ENCODE measurements at regions not wholly inside any gene's neighbourhood (a gene's known extent, or its start where the extent isn't known, plus 50 kb on each side); places are given as distances from the start of the nearest gene placed in this dataset.

DNA sequence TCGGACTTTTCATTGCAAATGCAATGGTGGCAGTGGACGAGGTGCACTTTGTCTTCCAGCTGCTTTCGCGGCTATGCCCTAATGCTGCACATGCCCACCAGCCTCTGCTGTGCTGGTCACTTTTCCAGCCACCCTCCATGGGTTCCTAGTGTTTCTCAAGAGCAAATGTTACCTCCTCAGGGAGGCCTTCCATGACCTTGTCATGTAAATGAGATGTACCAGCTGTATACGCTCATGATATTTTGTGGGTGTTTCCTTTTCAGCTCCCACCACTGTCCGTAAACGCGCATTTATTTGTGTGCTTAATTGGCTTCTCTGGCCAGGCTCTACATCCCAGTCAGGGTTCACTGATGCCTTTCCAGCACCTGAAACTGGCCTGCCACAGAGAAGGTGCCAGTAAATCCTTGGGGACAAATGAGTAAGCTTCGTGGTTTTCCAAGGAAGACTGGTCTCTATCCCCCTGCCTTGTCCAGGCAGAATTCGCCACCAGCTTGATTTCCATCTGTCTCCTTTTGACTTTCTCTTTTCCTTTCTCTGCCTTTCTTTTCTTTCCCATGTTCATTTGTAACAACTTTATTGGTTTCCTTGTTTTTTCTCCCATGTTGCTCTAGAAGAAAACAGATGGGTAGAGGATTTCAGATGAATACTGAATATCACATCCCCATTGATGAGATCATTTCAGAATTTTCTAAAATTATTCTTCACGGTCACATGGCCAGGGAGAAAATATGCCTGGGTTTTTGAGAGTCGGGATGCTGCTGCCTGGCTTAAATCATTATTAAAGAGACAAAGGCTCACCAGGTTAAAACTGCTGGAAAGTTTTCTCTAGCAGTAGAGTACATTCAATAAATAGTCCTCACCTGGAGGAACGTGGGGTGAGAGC lies 82.5 kb downstream of the CHST2 start:
- Mint-ChIP-seq H3K4me1 (ENCODE audit: low read depth) (peaks cover 2% of the 10 kb centered on the region), H3K27me3 (no peaks in the 10 kb centered on the region), H3K36me3 (ENCODE audit: low read depth) (no peaks in the 10 kb centered on the region), H3K27ac (no peak overlapping the region), H3K9me3 (peaks cover 11% of the 10 kb centered on the region), H3K4me3 (no peak overlapping the region)
- TF ChIP-seq, protein P1, sequence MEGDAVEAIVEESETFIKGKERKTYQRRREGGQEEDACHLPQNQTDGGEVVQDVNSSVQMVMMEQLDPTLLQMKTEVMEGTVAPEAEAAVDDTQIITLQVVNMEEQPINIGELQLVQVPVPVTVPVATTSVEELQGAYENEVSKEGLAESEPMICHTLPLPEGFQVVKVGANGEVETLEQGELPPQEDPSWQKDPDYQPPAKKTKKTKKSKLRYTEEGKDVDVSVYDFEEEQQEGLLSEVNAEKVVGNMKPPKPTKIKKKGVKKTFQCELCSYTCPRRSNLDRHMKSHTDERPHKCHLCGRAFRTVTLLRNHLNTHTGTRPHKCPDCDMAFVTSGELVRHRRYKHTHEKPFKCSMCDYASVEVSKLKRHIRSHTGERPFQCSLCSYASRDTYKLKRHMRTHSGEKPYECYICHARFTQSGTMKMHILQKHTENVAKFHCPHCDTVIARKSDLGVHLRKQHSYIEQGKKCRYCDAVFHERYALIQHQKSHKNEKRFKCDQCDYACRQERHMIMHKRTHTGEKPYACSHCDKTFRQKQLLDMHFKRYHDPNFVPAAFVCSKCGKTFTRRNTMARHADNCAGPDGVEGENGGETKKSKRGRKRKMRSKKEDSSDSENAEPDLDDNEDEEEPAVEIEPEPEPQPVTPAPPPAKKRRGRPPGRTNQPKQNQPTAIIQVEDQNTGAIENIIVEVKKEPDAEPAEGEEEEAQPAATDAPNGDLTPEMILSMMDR (IDR thresholded peaks at IDR 0.05): no peak
- intact Hi-C loops (cut with micrococcal nuclease): no loop called here
- ChIA-PET POLR2A (interaction anchor here (0.6 kb wide), 1 partner anchor 153 kb away, joined by 3 read pairs; no protein-coding TSS in a partner anchor), CTCF (interaction anchor here (1.1 to 1.2 kb wide), 2 partner anchors 284 to 442 kb away, joined by 3 to 4 read pairs; no protein-coding TSS in a partner anchor)
- no peak for ATAC-seq
- no peak for DNase-seq

DNA sequence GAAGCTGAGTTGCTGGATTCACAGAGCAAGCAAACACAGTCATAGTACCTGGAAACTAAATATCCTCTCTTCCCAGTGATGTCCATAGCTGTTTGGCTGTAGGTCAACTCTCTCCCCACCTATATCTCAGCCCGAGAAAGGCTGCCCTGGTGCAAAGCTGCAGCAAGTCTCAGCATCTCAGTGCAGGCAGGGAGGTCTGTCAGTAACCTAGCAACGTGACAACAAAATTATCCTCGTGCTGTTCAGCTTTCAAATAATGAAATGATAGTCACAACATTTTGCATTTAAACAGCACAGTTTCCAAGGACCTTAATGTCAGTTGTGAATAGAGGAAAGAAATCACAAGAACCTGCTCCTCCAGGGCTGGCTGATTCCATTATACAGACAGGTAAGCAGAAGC lies 83.6 kb downstream of the CHST2 start:
- no peak for ATAC-seq
- POLR2A ChIA-PET: no interaction called here

DNA sequence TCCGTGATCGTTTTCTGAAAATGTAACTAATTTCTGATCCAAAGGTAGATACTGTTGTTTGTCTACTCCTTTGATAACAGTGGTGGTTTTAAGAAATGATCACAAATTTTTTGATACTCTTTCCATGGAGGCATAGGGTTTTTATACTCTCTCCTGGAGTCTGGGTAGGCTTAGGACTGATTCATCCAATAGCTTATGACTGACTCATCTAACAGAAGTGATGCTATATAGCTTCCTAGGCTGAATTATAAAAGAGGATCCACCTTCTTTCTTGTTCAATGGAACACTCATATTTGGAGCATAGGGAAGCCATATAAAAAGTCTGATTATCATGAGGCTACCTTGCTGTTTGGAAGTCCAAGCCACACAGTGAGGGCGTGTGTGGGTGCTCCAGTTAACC lies 84.3 kb downstream of the CHST2 start:
- H3K27me3 Mint-ChIP-seq: no peaks in the 10 kb centered on the region
- no peak overlapping the region for H3K4me3 Mint-ChIP-seq
- no peak for ATAC-seq
- no peaks in the 10 kb centered on the region for H3K36me3 Mint-ChIP-seq (ENCODE audit: low read depth)
- POLR2A ChIA-PET: no interaction called here
- H3K9me3 Mint-ChIP-seq: peaks cover 6% of the 10 kb centered on the region
- no peak overlapping the region for H3K27ac Mint-ChIP-seq
- no peak for DNase-seq
- intact Hi-C loops (cut with micrococcal nuclease): no loop called here
- TF ChIP-seq, protein P1 (IDR thresholded peaks at IDR 0.05): no peak
- CTCF ChIA-PET: interaction anchor here (1.3 kb wide), 1 partner anchor 83 kb away, joined by 4 read pairs; no protein-coding TSS in a partner anchor
- peaks cover 10% of the 10 kb centered on the region for H3K4me1 Mint-ChIP-seq (ENCODE audit: low read depth)

More for the DNA sequence above, 83.6 kb downstream of the CHST2 start:
- CTCF ChIA-PET: no interaction called here
- Mint-ChIP-seq H3K27ac (no peak overlapping the region), H3K27me3 (no peaks in the 10 kb centered on the region), H3K4me3 (no peak overlapping the region), H3K36me3 (ENCODE audit: low read depth) (no peaks in the 10 kb centered on the region), H3K4me1 (ENCODE audit: low read depth) (peaks cover 10% of the 10 kb centered on the region), H3K9me3 (peaks cover 6% of the 10 kb centered on the region)
- intact Hi-C loops (cut with micrococcal nuclease): no loop called here
- no peak for DNase-seq
- TF ChIP-seq, protein P1 (IDR thresholded peaks at IDR 0.05): no peak

DNA sequence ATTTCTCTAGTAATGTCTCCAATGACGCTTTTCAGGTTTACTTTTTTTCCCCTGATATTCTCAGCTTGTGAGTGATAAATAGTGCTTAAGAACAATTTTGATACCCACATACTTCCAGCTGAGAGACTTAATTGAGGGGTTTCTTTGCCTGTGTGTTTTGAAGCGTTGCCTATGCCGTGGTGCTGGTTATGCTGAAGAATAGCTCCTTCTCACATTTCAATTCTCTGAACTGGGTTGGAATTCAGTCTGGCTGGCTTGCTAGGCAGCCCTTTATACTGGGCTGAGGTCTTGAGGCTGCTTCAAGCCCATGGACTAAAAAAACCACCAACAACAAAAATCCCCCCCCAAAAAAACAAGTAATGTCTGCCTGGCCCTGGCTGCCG lies 87.4 kb downstream of the CHST2 start:
- no peak for ATAC-seq
- POLR2A ChIA-PET: no interaction called here
- Mint-ChIP-seq H3K4me3 (no peak overlapping the region), H3K27ac (no peak overlapping the region), H3K4me1 (ENCODE audit: low read depth) (peaks cover 14% of the 10 kb centered on the region), H3K27me3 (no peaks in the 10 kb centered on the region), H3K36me3 (ENCODE audit: low read depth) (no peaks in the 10 kb centered on the region), H3K9me3 (peaks cover 6% of the 10 kb centered on the region)
- intact Hi-C loops (cut with micrococcal nuclease): no loop called here
- TF ChIP-seq, protein P1 (IDR thresholded peaks at IDR 0.05): no peak
- no peak for DNase-seq
- CTCF ChIA-PET: interaction anchor here (0.6 to 1.4 kb wide), 2 partner anchors 15 to 86 kb away, joined by 3 read pairs; no protein-coding TSS in a partner anchor

DNA sequence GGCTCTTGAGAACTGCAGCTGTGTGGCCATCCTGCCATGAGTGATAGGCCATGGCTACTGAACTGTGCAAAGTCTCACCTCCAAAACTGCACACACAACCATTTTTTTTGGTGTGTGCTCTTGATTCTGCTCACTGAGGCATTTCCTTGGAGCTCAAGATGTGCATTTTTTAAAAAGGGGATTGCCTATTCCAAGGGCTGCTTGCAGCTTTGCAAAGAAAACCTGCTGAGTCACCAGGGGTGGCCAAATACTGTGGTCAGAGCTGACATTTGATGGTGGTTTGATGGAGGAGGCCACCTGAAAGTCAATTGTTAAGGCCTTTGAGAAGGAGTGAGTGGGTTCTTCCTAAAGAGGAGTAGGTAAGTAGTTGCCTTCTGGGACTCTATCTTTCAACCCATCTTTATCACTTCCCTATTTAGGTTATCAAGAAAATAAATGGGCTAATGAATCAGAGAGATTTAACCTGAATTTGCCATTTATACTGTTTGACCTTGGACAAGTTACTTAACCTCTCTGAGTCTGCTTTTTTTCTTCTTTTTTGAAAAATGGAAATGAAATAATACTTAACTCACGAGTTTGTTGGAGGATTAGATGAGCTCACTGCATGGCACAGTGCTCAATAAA lies 87.9 kb downstream of the CHST2 start:
- POLR2A ChIA-PET: no interaction called here

More for the DNA sequence above, 87.9 kb downstream of the CHST2 start:
- no peak overlapping the region for H3K27ac Mint-ChIP-seq
- H3K36me3 Mint-ChIP-seq (ENCODE audit: low read depth): no peaks in the 10 kb centered on the region
- ATAC-seq (peak; percentile 64), DNase-seq (peak; percentile 66)
- intact Hi-C loops (cut with micrococcal nuclease): no loop called here
- CTCF ChIA-PET: interaction anchor here (1.4 kb wide), 1 partner anchor 15 kb away, joined by 3 read pairs; no protein-coding TSS in a partner anchor
- TF ChIP-seq, protein P1 (IDR thresholded peaks at IDR 0.05): no peak
- H3K9me3 Mint-ChIP-seq: peaks cover 6% of the 10 kb centered on the region
- peaks cover 14% of the 10 kb centered on the region for H3K4me1 Mint-ChIP-seq (ENCODE audit: low read depth)
- no peak overlapping the region for H3K4me3 Mint-ChIP-seq
- no peaks in the 10 kb centered on the region for H3K27me3 Mint-ChIP-seq

Data from activated CD8-positive, alpha-beta T cell treated with anti-CD3 and anti-CD28 coated beads for 36 hours (primary cell).